ENCODE measurements at regions not wholly inside any gene's neighbourhood (a gene's known extent, or its start where the extent isn't known, plus 50 kb on each side); places are given as distances from the start of the nearest gene placed in this dataset.

- TF ChIP-seq CTCF (IDR thresholded peaks at IDR 0.05; ENCODE audit: low read depth, low read length) (no peak), POLR2A (IDR thresholded peaks at IDR 0.05; ENCODE audit: extremely low read depth, insufficient read length) (no peak)
Measured at GRCh38 chr7:136308230-136308629, 331.1 kb upstream of the MTPN start.

Data from NB4 (cell line).